Stimulated activated CD4-positive, alpha-beta T cell treated with anti-CD3 and anti-CD28 coated beads, Interleukin-1b, Interleukin-23, amount 100 ng/mL, for 48 hours (primary cell): ENCODE measurements at regions not wholly inside any gene's neighbourhood (a gene's known extent, or its start where the extent isn't known, plus 50 kb on each side); places are given as distances from the start of the nearest gene placed in this dataset.
"Not testable (repeated sequence)": the region's sequence is repeated elsewhere in the genome, so short reads cannot be mapped to it uniquely, and the experiment has no call there.

Source experiments
- DNase-seq: peaks from one replicate; pipeline ENCODE4 v3.0.0-alpha.2; 2020

GRCh38 chr9:30089428-30089827 is 2295.0 kb upstream of the ACO1 start:
- DNase-seq, result no peak

- DNase-seq, result no peak
These were observed 2280.6 kb upstream of the ACO1 start for GRCh38 chr9:30103647-30104394.

- not testable (repeated sequence) for DNase-seq
These were observed 2277.3 kb upstream of the ACO1 start for GRCh38 chr9:30107134-30107533.

GRCh38 chr9:30116673-30117217 is 2267.7 kb upstream of the ACO1 start:
- DNase-seq, result no peak

GRCh38 chr9:30120666-30121065 is 2263.8 kb upstream of the ACO1 start:
- DNase-seq, result no peak

- no peak for DNase-seq
These were observed 2262.8 kb upstream of the ACO1 start for GRCh38 chr9:30121611-30122010.

GRCh38 chr9:30125881-30126280 is 2258.6 kb upstream of the ACO1 start:
- no peak for DNase-seq

- no peak for DNase-seq
These were observed 2257.1 kb upstream of the ACO1 start for GRCh38 chr9:30127371-30127770.

GRCh38 chr9:30140407-30140806 is 2244.0 kb upstream of the ACO1 start:
- DNase-seq, result no peak

- no peak for DNase-seq
These were observed 2223.9 kb upstream of the ACO1 start for GRCh38 chr9:30160570-30160969.

- DNase-seq, result no peak
These were observed 2212.2 kb upstream of the ACO1 start for GRCh38 chr9:30172206-30172605.

- no peak for DNase-seq
These were observed 2205.8 kb upstream of the ACO1 start for GRCh38 chr9:30178610-30179009.

GRCh38 chr9:30193421-30193820 is 2191.0 kb upstream of the ACO1 start:
- DNase-seq, result no peak

- DNase-seq, result no peak
These were observed 2187.5 kb upstream of the ACO1 start for GRCh38 chr9:30196941-30197340.

- DNase-seq, result no peak
These were observed 2187.0 kb upstream of the ACO1 start for GRCh38 chr9:30197453-30197852.

- no peak for DNase-seq
These were observed 2186.5 kb upstream of the ACO1 start for GRCh38 chr9:30197954-30198353.

GRCh38 chr9:30198463-30199309 is 2185.8 kb upstream of the ACO1 start:
- DNase-seq, result no peak

GRCh38 chr9:30201024-30201423 is 2183.4 kb upstream of the ACO1 start:
- no peak for DNase-seq

GRCh38 chr9:30235068-30235467 is 2149.4 kb upstream of the ACO1 start:
- DNase-seq, result no peak

- DNase-seq, result no peak
These were observed 2148.9 kb upstream of the ACO1 start for GRCh38 chr9:30235564-30235963.

GRCh38 chr9:30239878-30240277 is 2144.6 kb upstream of the ACO1 start:
- no peak for DNase-seq

- no peak for DNase-seq
These were observed 2141.0 kb upstream of the ACO1 start for GRCh38 chr9:30243467-30243866.

GRCh38 chr9:30244877-30245276 is 2139.6 kb upstream of the ACO1 start:
- no peak for DNase-seq

GRCh38 chr9:30250872-30251271 is 2133.6 kb upstream of the ACO1 start:
- DNase-seq, result no peak
